PC-9 (cell line): ENCODE measurements at regions not wholly inside any gene's neighbourhood (a gene's known extent, or its start where the extent isn't known, plus 50 kb on each side); places are given as distances from the start of the nearest gene placed in this dataset.
A peak's percentile ranks its signal among the peaks of the same experiment; 100 is the strongest.

Experiments used
- BruUV-seq: library from RNA; stranded (reverse); fragments of 400-500 nt; replicated peaks from 2 replicates; lab custom pipeline; 2021; lab: Mats Ljungman, UMichigan
- CTCF ChIA-PET: fragments of 300-600 bp; sonication (Branson Sonifier 250); formaldehyde crosslinking; loops from one replicate; lab custom pipeline; 2022; ENCODE audit warnings: antibody characterized with exemption; lab: Charles Lee
- POLR2A ChIA-PET: fragments of 300-600 bp; sonication (Branson Sonifier 250); formaldehyde crosslinking; loops from one replicate; lab custom pipeline; 2022; ENCODE audit warnings: antibody characterized with exemption; ENCODE audit not compliant: unreplicated experiment; lab: Charles Lee
- DNase-seq, 2 experiments: peaks; one replicate each; pipeline versions ENCODE4 v3.0.0 to v3.0.0-alpha.2; 2015 to 2022; ENCODE audit warnings: mixed read lengths in 1 of 2
- H2AFZ ChIP-seq: fragments of 200-600 bp; sonication (generic); 2 replicates; pipeline ENCODE4 v1.8.1; 2017; ENCODE audit warnings: antibody characterized with exemption
- H3F3A ChIP-seq: fragments of 200-600 bp; sonication (generic); 2 replicates; pipeline ENCODE4 v1.8.1; 2017; ENCODE audit warnings: antibody characterized with exemption, mild to moderate bottlenecking, low read depth; ENCODE audit not compliant: insufficient read depth
- H3K27ac ChIP-seq: fragments of 200-600 bp; sonication (generic); 2 replicates; pipeline ENCODE4 v1.6.1; 2016; ENCODE audit warnings: mixed run types
- H3K27me3 ChIP-seq: fragments of 200-600 bp; sonication (generic); 2 replicates; pipeline ENCODE4 v1.6.1; 2016; ENCODE audit warnings: low read depth, mixed run types; ENCODE audit not compliant: insufficient read depth
- H3K36me3 ChIP-seq: fragments of 200-600 bp; sonication (generic); 2 replicates; pipeline ENCODE4 v1.6.1; 2016; ENCODE audit warnings: low read depth, mixed run types
- H3K4me1 ChIP-seq: fragments of 200-600 bp; sonication (generic); replicated peaks from 2 replicates; pipeline ENCODE4 v1.6.1; 2016; ENCODE audit warnings: mixed run types; ENCODE audit not compliant: insufficient read depth
- H3K4me2 ChIP-seq: fragments of 200-600 bp; sonication (generic); 2 replicates; pipeline ENCODE4 v1.6.1; 2017; ENCODE audit warnings: mixed run types
- H3K4me3 ChIP-seq: fragments of 200-600 bp; sonication (generic); 2 replicates; pipeline ENCODE4 v1.6.1; 2016; ENCODE audit warnings: mixed run types
- H3K79me2 ChIP-seq: fragments of 200-600 bp; sonication (generic); 2 replicates; pipeline ENCODE4 v1.6.1; 2017; ENCODE audit warnings: low read depth, mixed run types
- H3K9me2 ChIP-seq: fragments of 200-600 bp; sonication (generic); 2 replicates; pipeline ENCODE4 v1.8.1; 2017; ENCODE audit warnings: mild to moderate bottlenecking; ENCODE audit not compliant: insufficient read depth
- H3K9me3 ChIP-seq: fragments of 200-600 bp; sonication (generic); 2 replicates; pipeline ENCODE4 v1.8.1; 2016; ENCODE audit warnings: low read depth; ENCODE audit not compliant: insufficient read depth
- H4K20me1 ChIP-seq: fragments of 200-600 bp; sonication (generic); 2 replicates; pipeline ENCODE4 v1.8.1; 2017; ENCODE audit not compliant: insufficient read depth
- EZH2 ChIP-seq: fragments of 200-600 bp; sonication (generic); IDR thresholded peaks from 2 replicates; pipeline ENCODE4 v1.8.0; 2017; ENCODE audit warnings: antibody characterized with exemption, low read depth
- intact Hi-C: fragments of 100-400 bp; cut with micrococcal nuclease; formaldehyde crosslinking; loops from one replicate; pipeline ENCODE4 v1.10.0; 2022; ENCODE audit not compliant: unreplicated experiment
- TF ChIP-seq, protein P1 (sequence below): fragments of 200-600 bp; sonication (generic); conservative IDR thresholded peaks from 2 replicates; pipeline ENCODE4 v1.6.1; 2017; ENCODE audit warnings: mixed run types, antibody characterized with exemption, mild to moderate bottlenecking, moderate library complexity

DNA sequence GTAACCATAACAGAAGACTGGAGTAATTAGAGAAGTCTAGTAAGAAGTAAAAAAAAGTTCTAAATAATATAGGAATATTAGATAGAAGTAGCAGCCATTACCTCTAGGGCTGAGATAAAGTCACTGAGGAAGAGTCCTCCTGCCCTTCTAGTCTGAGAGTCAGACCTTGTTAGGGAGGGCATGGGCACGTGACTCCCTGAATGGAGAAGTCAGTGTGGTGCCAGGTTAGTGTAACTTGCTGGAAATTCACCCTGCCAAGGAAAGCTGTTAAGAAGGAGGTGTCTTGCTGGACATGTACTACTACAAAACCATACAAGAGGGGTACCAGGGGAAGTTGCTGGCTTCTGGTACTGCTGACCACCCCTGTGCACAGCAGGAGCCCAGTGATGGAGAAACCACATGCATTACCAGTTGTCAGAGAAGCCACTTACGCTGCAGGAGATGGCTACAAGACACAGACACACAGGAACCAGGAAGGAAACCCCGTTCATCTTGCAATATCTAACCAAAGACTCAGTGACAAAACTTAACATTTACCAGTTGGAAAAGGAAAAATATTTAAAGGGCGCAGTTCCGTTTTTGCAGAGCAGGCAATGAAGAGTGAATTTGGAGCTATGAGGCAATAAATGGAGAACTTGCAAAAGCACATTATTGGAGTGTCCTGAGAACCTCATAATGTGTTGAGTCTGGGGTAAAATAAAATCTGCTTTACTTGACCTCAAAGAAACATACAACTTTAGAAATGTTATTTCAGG lies 77.2 kb upstream of the TLK1 start:
- no peaks in the 10 kb centered on the region for H3K79me2 ChIP-seq
- no peaks in the 10 kb centered on the region; the same call in 1 of the 2 replicates for H3F3A ChIP-seq
- no peak overlapping the region for H3K4me2 ChIP-seq
- CTCF ChIA-PET = no interaction called here
- TF ChIP-seq, protein P1, sequence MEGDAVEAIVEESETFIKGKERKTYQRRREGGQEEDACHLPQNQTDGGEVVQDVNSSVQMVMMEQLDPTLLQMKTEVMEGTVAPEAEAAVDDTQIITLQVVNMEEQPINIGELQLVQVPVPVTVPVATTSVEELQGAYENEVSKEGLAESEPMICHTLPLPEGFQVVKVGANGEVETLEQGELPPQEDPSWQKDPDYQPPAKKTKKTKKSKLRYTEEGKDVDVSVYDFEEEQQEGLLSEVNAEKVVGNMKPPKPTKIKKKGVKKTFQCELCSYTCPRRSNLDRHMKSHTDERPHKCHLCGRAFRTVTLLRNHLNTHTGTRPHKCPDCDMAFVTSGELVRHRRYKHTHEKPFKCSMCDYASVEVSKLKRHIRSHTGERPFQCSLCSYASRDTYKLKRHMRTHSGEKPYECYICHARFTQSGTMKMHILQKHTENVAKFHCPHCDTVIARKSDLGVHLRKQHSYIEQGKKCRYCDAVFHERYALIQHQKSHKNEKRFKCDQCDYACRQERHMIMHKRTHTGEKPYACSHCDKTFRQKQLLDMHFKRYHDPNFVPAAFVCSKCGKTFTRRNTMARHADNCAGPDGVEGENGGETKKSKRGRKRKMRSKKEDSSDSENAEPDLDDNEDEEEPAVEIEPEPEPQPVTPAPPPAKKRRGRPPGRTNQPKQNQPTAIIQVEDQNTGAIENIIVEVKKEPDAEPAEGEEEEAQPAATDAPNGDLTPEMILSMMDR = no peak
- no peak for TF ChIP-seq EZH2
- intact Hi-C loops = no loop called here
- H4K20me1 ChIP-seq = no peaks in the 10 kb centered on the region
- POLR2A ChIA-PET = no interaction called here
- no peak overlapping the region for H2AFZ ChIP-seq
- no peaks in the 10 kb centered on the region for H3K36me3 ChIP-seq
- H3K9me3 ChIP-seq = peaks cover 1% of the 10 kb centered on the region; the same call in 1 of the 2 replicates
- H3K9me2 ChIP-seq = no peaks in the 10 kb centered on the region
- no peak overlapping the region for H3K27ac ChIP-seq
- BruUV-seq = no TSS peak
- no peak overlapping the region for H3K4me3 ChIP-seq
- H3K4me1 ChIP-seq = peaks cover 7% of the 10 kb centered on the region
- DNase-seq = no peak
- H3K27me3 ChIP-seq = no peaks in the 10 kb centered on the region

DNA sequence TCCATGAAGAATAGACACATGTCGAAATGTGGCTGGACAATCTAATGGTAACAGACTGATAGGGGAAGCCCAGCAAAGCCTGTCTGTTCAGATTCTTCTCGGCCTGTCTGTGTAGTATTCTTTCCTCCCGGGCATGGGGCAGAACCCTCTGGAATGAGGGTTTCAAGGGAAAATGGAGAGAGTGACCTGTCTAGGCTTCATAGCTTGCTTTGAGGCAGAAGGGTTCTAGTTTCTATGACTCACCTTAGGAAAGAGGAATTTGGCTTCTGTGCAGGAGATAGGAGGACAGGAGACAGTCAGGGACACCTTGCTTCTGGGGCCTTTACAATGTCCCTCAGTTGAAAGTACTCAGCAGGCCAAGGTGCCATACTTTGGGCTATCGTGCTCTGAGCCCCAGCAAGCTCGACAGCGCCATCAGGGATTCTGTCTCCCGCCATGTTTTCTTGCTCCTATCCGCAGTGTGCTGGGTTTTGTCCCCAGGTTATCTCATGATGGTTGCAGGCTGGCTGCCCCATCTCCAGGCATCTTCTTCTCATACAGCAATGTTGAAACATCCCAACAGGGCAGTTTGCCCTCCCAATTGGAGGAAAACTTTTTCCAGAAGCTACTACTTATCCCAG lies 74.7 kb upstream of the TLK1 start:
- no peaks in the 10 kb centered on the region for H3K79me2 ChIP-seq
- CTCF ChIA-PET = no interaction called here
- H3K9me2 ChIP-seq = no peaks in the 10 kb centered on the region
- TF ChIP-seq EZH2 = no peak
- TF ChIP-seq, protein P1 = no peak
- POLR2A ChIA-PET = no interaction called here
- H3K9me3 ChIP-seq = peaks cover 4% of the 10 kb centered on the region; the same call in 1 of the 2 replicates
- H2AFZ ChIP-seq = no peak overlapping the region
- peak; percentile 15 to 31 for DNase-seq
- intact Hi-C loops = no loop called here
- H3K27ac ChIP-seq = no peak overlapping the region
- H3K4me2 ChIP-seq = no peak overlapping the region
- no peak overlapping the region for H3K4me3 ChIP-seq
- H3F3A ChIP-seq = no peaks in the 10 kb centered on the region; the same call in 1 of the 2 replicates
- H4K20me1 ChIP-seq = no peaks in the 10 kb centered on the region
- H3K4me1 ChIP-seq = peaks cover 16% of the 10 kb centered on the region
- BruUV-seq = no TSS peak
- no peaks in the 10 kb centered on the region for H3K27me3 ChIP-seq
- no peaks in the 10 kb centered on the region for H3K36me3 ChIP-seq

DNA sequence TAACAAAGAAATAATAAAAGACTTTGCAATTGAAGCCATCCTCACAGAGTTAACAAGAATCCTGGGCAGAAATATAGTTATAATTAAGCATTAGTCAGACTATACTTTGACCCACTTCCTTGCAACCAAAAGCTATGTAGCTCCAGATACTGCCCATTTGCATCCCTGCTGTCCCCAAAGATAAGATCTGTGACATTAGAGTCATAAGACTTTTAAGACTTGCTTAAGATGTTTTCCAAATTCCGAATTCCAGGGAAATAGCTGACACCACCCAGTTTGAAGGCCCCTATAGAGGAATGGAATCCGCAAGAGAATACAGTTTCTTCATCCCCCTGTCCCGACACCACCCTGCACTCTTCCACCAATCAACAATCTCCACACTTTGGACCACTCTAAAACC lies 69.5 kb upstream of the TLK1 start:
- Histone ChIP-seq H3K27ac (peak overlapping the region; percentile 36), H3F3A (peaks cover 16% of the 10 kb centered on the region; the same call in 1 of the 2 replicates), H3K27me3 (no peaks in the 10 kb centered on the region), H3K4me3 (no peak overlapping the region), H3K79me2 (no peaks in the 10 kb centered on the region), H4K20me1 (no peaks in the 10 kb centered on the region), H3K4me2 (peak overlapping the region; percentile 15), H3K9me2 (no peaks in the 10 kb centered on the region), H2AFZ (no peak overlapping the region), H3K9me3 (peaks cover 8% of the 10 kb centered on the region; the same call in 1 of the 2 replicates), H3K4me1 (peaks cover 45% of the 10 kb centered on the region), H3K36me3 (no peaks in the 10 kb centered on the region)
- peak in 1 of 2 experiments; percentile 67 for DNase-seq
- CTCF ChIA-PET = no interaction called here
- intact Hi-C loops = no loop called here
- BruUV-seq = no TSS peak
- TF ChIP-seq, protein P1 = no peak
- TF ChIP-seq EZH2 = no peak
- POLR2A ChIA-PET = interaction anchor here (0.5 to 0.7 kb wide), 2 partner anchors 183 to 807 kb away, joined by 3 to 6 read pairs; no protein-coding TSS in a partner anchor
